ENCODE measurements at regions not wholly inside any gene's neighbourhood (a gene's known extent, or its start where the extent isn't known, plus 50 kb on each side); places are given as distances from the start of the nearest gene placed in this dataset.

DNA sequence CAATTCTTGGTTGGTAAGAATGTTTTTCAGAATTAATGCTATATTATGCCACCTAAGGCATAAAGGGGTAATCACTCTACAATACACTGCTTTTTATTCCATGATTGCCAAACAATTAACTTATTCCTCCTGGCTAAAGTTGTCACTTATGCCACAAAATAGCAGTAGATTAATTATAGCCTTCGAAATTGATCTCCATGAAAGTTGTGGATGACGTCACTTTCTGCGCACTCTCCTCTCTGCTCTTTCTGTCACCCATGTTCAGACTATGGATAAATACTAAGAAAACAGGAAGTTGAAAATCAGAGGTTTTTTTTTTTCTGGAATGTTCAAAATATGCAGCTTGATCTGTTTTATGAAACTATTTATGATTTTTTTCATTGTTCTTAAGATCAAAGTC is 790.1 kb upstream of the CNTN5 start:
- TF ChIP-seq POLR2AphosphoS5 (IDR thresholded peaks at IDR 0.05; ENCODE audit: low read depth, low read length) (no peak), POLR2A (IDR thresholded peaks at IDR 0.05; ENCODE audit: low read depth, low read length) (no peak), SPI1 (IDR thresholded peaks at IDR 0.05; ENCODE audit: low read depth, low read length) (no peak), TAF1 (IDR thresholded peaks at IDR 0.05; ENCODE audit: low read depth, low read length) (no peak)

All from GM12891 (cell line).